GM23338 (cell line): ENCODE measurements at regions not wholly inside any gene's neighbourhood (a gene's known extent, or its start where the extent isn't known, plus 50 kb on each side); places are given as distances from the start of the nearest gene placed in this dataset.

ENCODE experiments used
- CREB1 ChIP-seq: fragments of 250-450 bp; sonication (Bioruptor Pico); IDR thresholded peaks from 2 replicates; pipeline ENCODE4 v1.5.0; 2020; ENCODE audit warnings: low read depth, mild to moderate bottlenecking, moderate library complexity
- ETS1 ChIP-seq: IDR thresholded peaks from 2 replicates; pipeline ENCODE4 v1.6.1; 2016; ENCODE audit warnings: antibody characterized with exemption
- EZH2 ChIP-seq: fragments of 200-600 bp; sonication (generic); IDR thresholded peaks from one replicate; pipeline ENCODE4 v1.8.0; 2017; ENCODE audit warnings: antibody characterized with exemption, mild to moderate bottlenecking, low read depth; ENCODE audit not compliant: unreplicated experiment
- EZH2phosphoT487 ChIP-seq: fragments of 200-600 bp; sonication (generic); IDR thresholded peaks from one replicate; pipeline ENCODE4 v1.8.1; 2018; ENCODE audit warnings: antibody characterized with exemption; ENCODE audit not compliant: unreplicated experiment
- JUNB ChIP-seq: IDR thresholded peaks from one replicate; pipeline ENCODE4 v1.6.1; 2016; ENCODE audit warnings: antibody characterized with exemption; ENCODE audit not compliant: unreplicated experiment
- POLR2AphosphoS5 ChIP-seq: IDR thresholded peaks from 2 replicates; pipeline ENCODE4 v1.6.1; 2016; ENCODE audit warnings: antibody characterized with exemption, low read depth
- REST ChIP-seq: IDR thresholded peaks from one replicate; pipeline ENCODE4 v1.6.1; 2018; ENCODE audit warnings: antibody characterized with exemption; ENCODE audit not compliant: unreplicated experiment
- STAT1 ChIP-seq: IDR thresholded peaks from one replicate; pipeline ENCODE4 v1.6.1; 2016; ENCODE audit warnings: antibody characterized with exemption; ENCODE audit not compliant: unreplicated experiment
- TF ChIP-seq, protein P1 (sequence below), 2 experiments: fragments of 200-600 bp in 1 of 2; sonication (generic) in 1 of 2; conservative IDR thresholded peaks; 2 replicates each; pipeline versions ENCODE4 v1.5.1 to v1.6.1; 2016 to 2017; ENCODE audit warnings: antibody characterized with exemption in 2 of 2, low read depth in 2 of 2, mild to moderate bottlenecking in 2 of 2, moderate library complexity in 1 of 2

DNA sequence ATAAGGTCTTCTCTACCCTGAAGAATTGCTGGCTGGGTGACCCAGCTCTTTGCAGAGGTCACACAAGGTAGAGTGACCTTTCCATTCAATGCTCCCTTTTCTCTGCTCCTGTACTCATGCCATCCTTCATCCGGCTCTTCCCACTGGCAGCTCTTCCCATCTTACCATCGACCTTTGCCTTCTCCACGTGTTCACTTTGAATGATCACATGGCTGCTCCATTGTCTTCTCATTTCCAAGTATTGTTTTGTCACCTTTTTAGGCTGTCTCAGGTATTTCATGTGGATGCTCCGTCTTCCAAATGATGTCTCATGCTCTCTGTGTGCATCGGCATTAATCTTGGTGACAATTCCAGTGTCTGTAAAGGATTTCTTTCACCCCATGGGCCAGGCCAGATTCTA is 76.6 kb upstream of the ONECUT1 start:
- TF ChIP-seq POLR2AphosphoS5 (no peak), CREB1 (no peak), STAT1 (no peak), EZH2 (no peak), ETS1 (no peak), EZH2phosphoT487 (no peak), REST (no peak), JUNB (no peak)
- TF ChIP-seq, protein P1, sequence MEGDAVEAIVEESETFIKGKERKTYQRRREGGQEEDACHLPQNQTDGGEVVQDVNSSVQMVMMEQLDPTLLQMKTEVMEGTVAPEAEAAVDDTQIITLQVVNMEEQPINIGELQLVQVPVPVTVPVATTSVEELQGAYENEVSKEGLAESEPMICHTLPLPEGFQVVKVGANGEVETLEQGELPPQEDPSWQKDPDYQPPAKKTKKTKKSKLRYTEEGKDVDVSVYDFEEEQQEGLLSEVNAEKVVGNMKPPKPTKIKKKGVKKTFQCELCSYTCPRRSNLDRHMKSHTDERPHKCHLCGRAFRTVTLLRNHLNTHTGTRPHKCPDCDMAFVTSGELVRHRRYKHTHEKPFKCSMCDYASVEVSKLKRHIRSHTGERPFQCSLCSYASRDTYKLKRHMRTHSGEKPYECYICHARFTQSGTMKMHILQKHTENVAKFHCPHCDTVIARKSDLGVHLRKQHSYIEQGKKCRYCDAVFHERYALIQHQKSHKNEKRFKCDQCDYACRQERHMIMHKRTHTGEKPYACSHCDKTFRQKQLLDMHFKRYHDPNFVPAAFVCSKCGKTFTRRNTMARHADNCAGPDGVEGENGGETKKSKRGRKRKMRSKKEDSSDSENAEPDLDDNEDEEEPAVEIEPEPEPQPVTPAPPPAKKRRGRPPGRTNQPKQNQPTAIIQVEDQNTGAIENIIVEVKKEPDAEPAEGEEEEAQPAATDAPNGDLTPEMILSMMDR (conservative IDR thresholded peaks at IDR 0.05; ENCODE audit: low read depth in 2 of 2): no peak
